Mesothelial cell of epicardium (in vitro differentiated cells): ENCODE measurements at regions not wholly inside any gene's neighbourhood (a gene's known extent, or its start where the extent isn't known, plus 50 kb on each side); places are given as distances from the start of the nearest gene placed in this dataset.

Experiments used
- DNase-seq, 2 experiments: peaks; one replicate each; pipeline ENCODE4 v3.0.0; 2021; ENCODE audit warnings: low spot score in 2 of 2; ENCODE audit not compliant: unreplicated experiment in 2 of 2
- H3K27ac Mint-ChIP-seq: 2 replicates; pipeline ENCODE4 v1.8.0; 2021; ENCODE audit warnings: mixed read lengths
- H3K27me3 Mint-ChIP-seq: 2 replicates; pipeline ENCODE4 v1.8.0; 2021; ENCODE audit warnings: low read depth, mixed read lengths
- H3K36me3 Mint-ChIP-seq: 2 replicates; pipeline ENCODE4 v1.8.0; 2021; ENCODE audit warnings: mixed read lengths
- H3K4me1 Mint-ChIP-seq: 2 replicates; pipeline ENCODE4 v1.8.0; 2021; ENCODE audit warnings: mixed read lengths
- H3K4me3 Mint-ChIP-seq: 2 replicates; pipeline ENCODE4 v1.8.0; 2021; ENCODE audit warnings: mild to moderate bottlenecking, moderate library complexity, mixed read lengths
- H3K9me3 Mint-ChIP-seq: 2 replicates; pipeline ENCODE4 v1.8.0; 2021; ENCODE audit warnings: mixed read lengths
- CTCF ChIP-seq: fragments of 200-600 bp; sonication (generic); IDR thresholded peaks from one replicate; pipeline ENCODE4 v1.5.0; 2021; ENCODE audit warnings: antibody characterized with exemption; ENCODE audit not compliant: unreplicated experiment

- Mint-ChIP-seq H3K36me3 (peaks cover 12% of the 10 kb centered on the region), H3K4me1 (peaks cover 18% of the 10 kb centered on the region), H3K27ac (no peak overlapping the region), H3K27me3 (no peaks in the 10 kb centered on the region), H3K4me3 (no peak overlapping the region), H3K9me3 (peaks cover 28% of the 10 kb centered on the region)
- no peak for DNase-seq
- TF ChIP-seq CTCF = no peak
Observed at GRCh38 chr2:189291460-189291859, 111.9 kb upstream of the COL5A2 start.

GRCh38 chr2:189293164-189293563 is 113.6 kb upstream of the COL5A2 start:
- no peak overlapping the region for H3K4me3 Mint-ChIP-seq
- peaks cover 12% of the 10 kb centered on the region for H3K36me3 Mint-ChIP-seq
- H3K27me3 Mint-ChIP-seq = no peaks in the 10 kb centered on the region
- peaks cover 6% of the 10 kb centered on the region for H3K4me1 Mint-ChIP-seq
- H3K27ac Mint-ChIP-seq = no peak overlapping the region
- no peak for TF ChIP-seq CTCF
- peaks cover 28% of the 10 kb centered on the region for H3K9me3 Mint-ChIP-seq
- DNase-seq = no peak

- H3K27ac Mint-ChIP-seq = no peak overlapping the region
- no peak overlapping the region for H3K4me3 Mint-ChIP-seq
- H3K36me3 Mint-ChIP-seq = peaks cover 4% of the 10 kb centered on the region
- no peaks in the 10 kb centered on the region for H3K27me3 Mint-ChIP-seq
- peaks cover 10% of the 10 kb centered on the region for H3K9me3 Mint-ChIP-seq
- H3K4me1 Mint-ChIP-seq = peaks cover 4% of the 10 kb centered on the region
- DNase-seq = no peak
- TF ChIP-seq CTCF = no peak
Observed at GRCh38 chr2:189297446-189297845, 117.9 kb upstream of the COL5A2 start.

GRCh38 chr2:189298038-189298437 is 118.5 kb upstream of the COL5A2 start:
- H3K27me3 Mint-ChIP-seq = no peaks in the 10 kb centered on the region
- no peak for DNase-seq
- H3K9me3 Mint-ChIP-seq = peaks cover 10% of the 10 kb centered on the region
- peaks cover 4% of the 10 kb centered on the region for H3K4me1 Mint-ChIP-seq
- no peak overlapping the region for H3K27ac Mint-ChIP-seq
- H3K36me3 Mint-ChIP-seq = peaks cover 4% of the 10 kb centered on the region
- no peak for TF ChIP-seq CTCF
- H3K4me3 Mint-ChIP-seq = no peak overlapping the region

- Mint-ChIP-seq H3K4me1 (peaks cover 4% of the 10 kb centered on the region), H3K4me3 (no peak overlapping the region), H3K9me3 (peaks cover 10% of the 10 kb centered on the region), H3K27me3 (no peaks in the 10 kb centered on the region), H3K36me3 (peaks cover 2% of the 10 kb centered on the region), H3K27ac (peak overlapping the region; percentile 13)
- no peak for DNase-seq
- no peak for TF ChIP-seq CTCF
Observed at GRCh38 chr2:189298481-189298880, 118.9 kb upstream of the COL5A2 start.

GRCh38 chr2:189299974-189300373 is 120.4 kb upstream of the COL5A2 start:
- Mint-ChIP-seq H3K27me3 (no peaks in the 10 kb centered on the region), H3K27ac (no peak overlapping the region), H3K4me1 (peaks cover 4% of the 10 kb centered on the region), H3K4me3 (no peak overlapping the region), H3K9me3 (peaks cover 14% of the 10 kb centered on the region), H3K36me3 (peaks cover 2% of the 10 kb centered on the region)
- DNase-seq = no peak
- TF ChIP-seq CTCF = no peak
